ENCODE measurements at regions not wholly inside any gene's neighbourhood (a gene's known extent, or its start where the extent isn't known, plus 50 kb on each side); places are given as distances from the start of the nearest gene placed in this dataset.
"Not testable (repeated sequence)": the region's sequence is repeated elsewhere in the genome, so short reads cannot be mapped to it uniquely, and the experiment has no call there.

DNA sequence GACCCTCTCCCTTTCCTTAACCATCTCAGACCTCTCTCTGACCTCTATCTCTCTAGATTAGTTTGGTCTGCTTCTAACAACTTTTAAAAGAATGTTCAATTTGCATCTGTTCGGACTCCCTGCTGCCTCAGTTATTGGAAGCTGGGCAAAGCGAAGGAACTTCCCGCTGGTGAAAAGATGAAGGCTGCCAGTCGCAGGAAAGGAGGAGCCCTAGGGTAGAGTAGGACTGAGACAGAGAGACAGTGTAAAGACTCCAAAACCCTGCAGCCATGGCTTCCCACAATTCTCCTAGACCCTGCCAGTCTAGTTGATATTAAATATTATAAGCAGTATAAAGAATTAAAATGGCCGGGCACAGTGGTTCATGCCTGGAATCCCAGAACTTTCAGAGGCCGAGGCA, 581.8 kb downstream of the EPM2A start:
- no peak overlapping the region for H3K4me3 ChIP-seq (ENCODE audit: low read depth, low read length)
- TF ChIP-seq, protein P1, sequence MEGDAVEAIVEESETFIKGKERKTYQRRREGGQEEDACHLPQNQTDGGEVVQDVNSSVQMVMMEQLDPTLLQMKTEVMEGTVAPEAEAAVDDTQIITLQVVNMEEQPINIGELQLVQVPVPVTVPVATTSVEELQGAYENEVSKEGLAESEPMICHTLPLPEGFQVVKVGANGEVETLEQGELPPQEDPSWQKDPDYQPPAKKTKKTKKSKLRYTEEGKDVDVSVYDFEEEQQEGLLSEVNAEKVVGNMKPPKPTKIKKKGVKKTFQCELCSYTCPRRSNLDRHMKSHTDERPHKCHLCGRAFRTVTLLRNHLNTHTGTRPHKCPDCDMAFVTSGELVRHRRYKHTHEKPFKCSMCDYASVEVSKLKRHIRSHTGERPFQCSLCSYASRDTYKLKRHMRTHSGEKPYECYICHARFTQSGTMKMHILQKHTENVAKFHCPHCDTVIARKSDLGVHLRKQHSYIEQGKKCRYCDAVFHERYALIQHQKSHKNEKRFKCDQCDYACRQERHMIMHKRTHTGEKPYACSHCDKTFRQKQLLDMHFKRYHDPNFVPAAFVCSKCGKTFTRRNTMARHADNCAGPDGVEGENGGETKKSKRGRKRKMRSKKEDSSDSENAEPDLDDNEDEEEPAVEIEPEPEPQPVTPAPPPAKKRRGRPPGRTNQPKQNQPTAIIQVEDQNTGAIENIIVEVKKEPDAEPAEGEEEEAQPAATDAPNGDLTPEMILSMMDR (IDR thresholded peaks at IDR 0.05; ENCODE audit: borderline replicate concordance, insufficient read depth, low read depth, low read length): no peak

DNA sequence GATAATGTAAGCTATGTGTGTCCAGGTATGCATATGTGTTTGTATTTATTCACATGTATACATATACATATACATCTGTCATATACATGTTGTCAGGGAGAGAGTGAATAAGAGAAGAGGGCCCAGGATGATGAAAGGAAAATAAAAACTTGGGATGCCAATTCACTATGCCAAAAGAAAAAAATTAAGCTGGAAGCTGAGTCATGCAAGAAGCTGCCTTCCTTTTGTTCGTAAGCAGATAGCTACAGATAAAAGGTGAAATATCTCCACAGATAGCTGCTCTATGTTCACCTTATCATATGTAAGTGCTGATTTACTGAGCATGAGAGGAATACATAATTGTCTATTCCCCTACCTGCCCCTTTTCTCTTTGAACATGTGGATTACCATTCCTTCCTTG, 579.9 kb downstream of the EPM2A start:
- H3K4me3 ChIP-seq (ENCODE audit: low read depth, low read length): no peak overlapping the region
- TF ChIP-seq, protein P1 (IDR thresholded peaks at IDR 0.05; ENCODE audit: borderline replicate concordance, insufficient read depth, low read depth, low read length): no peak

DNA sequence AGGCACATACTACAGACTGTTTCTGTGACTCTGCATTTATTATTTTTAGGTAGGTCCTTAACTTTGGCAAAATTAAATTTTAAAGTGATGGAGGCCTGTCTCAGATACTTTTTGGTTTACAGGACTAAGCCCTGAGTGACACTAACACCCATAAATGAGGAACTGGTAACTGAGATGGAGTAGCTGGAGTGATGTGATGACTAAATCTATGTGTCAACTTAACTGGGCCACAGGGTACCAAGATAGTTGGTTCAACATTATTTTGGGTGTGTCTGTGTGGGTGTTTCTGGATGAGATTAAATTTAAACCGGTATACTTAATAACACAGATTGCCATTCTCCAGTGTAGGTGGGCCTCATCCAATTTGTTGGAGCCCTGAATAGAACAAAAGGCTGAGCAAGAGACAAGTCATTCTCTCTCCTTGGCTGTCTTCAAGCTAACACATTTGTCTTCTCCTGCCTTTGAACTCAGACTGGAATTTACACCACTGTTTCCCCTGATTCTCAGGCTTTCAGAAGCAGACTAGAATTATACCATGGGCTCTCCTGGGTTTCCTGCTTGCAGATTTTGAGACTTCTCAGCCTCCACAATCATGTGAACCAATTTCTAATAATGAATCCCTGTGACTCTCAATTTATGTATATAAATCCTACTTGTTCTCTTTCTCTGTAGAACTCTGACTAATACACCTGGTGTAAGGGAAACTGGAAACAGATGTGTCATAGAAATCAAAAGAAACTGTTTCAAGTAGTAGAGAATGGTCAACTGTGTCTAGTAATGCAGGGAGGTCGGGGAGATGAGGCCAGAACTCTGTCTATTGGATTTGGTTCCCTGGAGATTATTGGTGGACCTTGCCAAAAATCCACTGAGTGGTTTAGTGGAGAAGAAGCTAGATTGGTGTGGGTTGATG, 579.2 kb downstream of the EPM2A start:
- no peak overlapping the region for H3K4me3 ChIP-seq (ENCODE audit: low read depth, low read length)
- TF ChIP-seq, protein P1 (IDR thresholded peaks at IDR 0.05; ENCODE audit: borderline replicate concordance, insufficient read depth, low read depth, low read length): no peak

DNA sequence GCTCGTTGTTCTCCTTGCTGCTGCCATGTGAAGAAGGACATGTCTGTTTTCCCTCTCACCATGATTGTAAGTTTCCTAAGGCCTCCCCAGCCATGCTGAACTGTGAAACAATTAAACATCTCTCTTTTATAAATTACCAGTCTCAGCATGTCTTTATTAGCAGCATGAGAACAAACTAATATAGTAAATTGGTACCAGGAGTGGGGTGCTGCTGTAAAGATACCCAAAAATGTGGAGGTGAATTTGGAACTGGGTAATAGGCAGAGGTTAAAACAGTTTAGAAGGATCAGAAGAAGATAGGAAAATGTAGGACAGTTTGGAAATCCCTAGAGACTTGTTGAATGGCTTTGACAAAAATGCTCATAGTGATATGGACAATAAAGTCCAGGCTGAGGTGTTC, 576.7 kb downstream of the EPM2A start:
- not testable (repeated sequence) for H3K4me3 ChIP-seq (ENCODE audit: low read depth, low read length)

- TF ChIP-seq, protein P1 (IDR thresholded peaks at IDR 0.05; ENCODE audit: borderline replicate concordance, insufficient read depth, low read depth, low read length): no peak
- H3K4me3 ChIP-seq (ENCODE audit: low read depth, low read length): no peak overlapping the region
These were observed 575.4 kb downstream of the EPM2A start for GRCh38 chr6:145159921-145160320.

- TF ChIP-seq, protein P1 (IDR thresholded peaks at IDR 0.05; ENCODE audit: borderline replicate concordance, insufficient read depth, low read depth, low read length): no peak
- H3K4me3 ChIP-seq (ENCODE audit: low read depth, low read length): no peak overlapping the region
These were observed 573.8 kb downstream of the EPM2A start for GRCh38 chr6:145161501-145161900.

DNA sequence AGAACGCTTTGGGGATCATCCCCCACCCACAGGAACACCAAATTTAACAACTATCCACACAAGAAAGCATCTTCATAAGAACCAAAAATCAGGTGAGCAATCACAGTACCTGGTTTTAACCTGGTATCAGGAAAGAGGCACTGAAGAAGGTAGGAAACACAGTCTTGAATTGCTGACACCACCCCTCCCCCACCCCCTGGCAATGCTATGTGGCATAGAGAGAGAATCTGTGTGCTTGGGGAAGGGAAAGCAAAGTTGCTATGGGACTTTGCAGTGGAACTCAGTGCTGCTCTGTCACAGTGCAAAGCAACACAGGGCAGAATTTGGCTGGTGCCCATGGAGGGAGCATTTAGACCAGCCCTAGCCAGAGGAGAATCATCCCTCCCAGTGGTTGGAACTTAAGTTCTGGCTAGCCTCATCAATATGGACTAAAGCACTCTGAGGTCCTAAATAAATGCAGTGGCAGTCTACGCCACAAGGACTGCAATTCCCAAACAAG, 565.5 kb downstream of the EPM2A start:
- H3K4me3 ChIP-seq (ENCODE audit: low read depth, low read length): no peak overlapping the region
- TF ChIP-seq, protein P1 (IDR thresholded peaks at IDR 0.05; ENCODE audit: borderline replicate concordance, insufficient read depth, low read depth, low read length): no peak
